Caco-2 (cell line): ENCODE measurements at regions not wholly inside any gene's neighbourhood (a gene's known extent, or its start where the extent isn't known, plus 50 kb on each side); places are given as distances from the start of the nearest gene placed in this dataset.

ENCODE experiments used
- BruUV-seq: library from RNA; stranded (reverse); fragments of 400-500 nt; replicated peaks from 2 replicates; lab custom pipeline; 2021; lab: Mats Ljungman, UMichigan
- CTCF ChIA-PET: fragments of 300-600 bp; sonication (Branson Sonifier 250); formaldehyde crosslinking; loops from one replicate; lab custom pipeline; 2022; ENCODE audit warnings: antibody characterized with exemption; lab: Charles Lee
- POLR2A ChIA-PET: fragments of 300-600 bp; sonication (Branson Sonifier 250); formaldehyde crosslinking; loops from one replicate; lab custom pipeline; 2022; ENCODE audit warnings: antibody characterized with exemption; lab: Charles Lee
- DNase-seq, 2 experiments: peaks; one replicate each; pipeline versions ENCODE4 v3.0.0 to v3.0.0-alpha.2; 2020 to 2022
- H3K27me3 ChIP-seq: replicated peaks from 2 replicates; pipeline ENCODE4 v1.6.0; 2011; ENCODE audit warnings: low read length; ENCODE audit not compliant: control insufficient read depth, insufficient read depth
- H3K36me3 ChIP-seq: 2 replicates; pipeline ENCODE4 v1.5.1; 2011; ENCODE audit warnings: low read length; ENCODE audit not compliant: control insufficient read depth, insufficient read depth
- H3K4me1 ChIP-seq: fragments of 250-450 bp; sonication (Bioruptor Pico); 2 replicates; pipeline ENCODE4 v1.5.1; 2020; ENCODE audit warnings: mild to moderate bottlenecking
- H3K4me3 ChIP-seq: 2 replicates; pipeline ENCODE4 v1.5.1; 2011; ENCODE audit warnings: low read depth, mild to moderate bottlenecking, control low read depth, low read length
- H3K9me3 ChIP-seq: fragments of 250-450 bp; sonication (Bioruptor Pico); 2 replicates; pipeline ENCODE4 v1.5.1; 2020; ENCODE audit warnings: mild to moderate bottlenecking, moderate library complexity
- H3K27ac Mint-ChIP-seq: one replicate; pipeline ENCODE4 v1.8.0; 2022; ENCODE audit warnings: mixed read lengths; ENCODE audit not compliant: unreplicated experiment
- H3K27me3 Mint-ChIP-seq: one replicate; pipeline ENCODE4 v1.8.0; 2022; ENCODE audit warnings: mixed read lengths; ENCODE audit not compliant: insufficient read depth, unreplicated experiment
- H3K36me3 Mint-ChIP-seq: one replicate; pipeline ENCODE4 v1.8.0; 2022; ENCODE audit warnings: mild to moderate bottlenecking, mixed read lengths; ENCODE audit not compliant: insufficient read depth, unreplicated experiment
- H3K4me1 Mint-ChIP-seq: one replicate; pipeline ENCODE4 v1.8.0; 2022; ENCODE audit warnings: low read depth, mixed read lengths; ENCODE audit not compliant: unreplicated experiment
- H3K4me3 Mint-ChIP-seq: one replicate; pipeline ENCODE4 v1.8.0; 2022; ENCODE audit warnings: mild to moderate bottlenecking, moderate library complexity, mixed read lengths; ENCODE audit not compliant: unreplicated experiment
- H3K9me3 Mint-ChIP-seq: one replicate; pipeline ENCODE4 v1.8.0; 2022; ENCODE audit warnings: mixed read lengths; ENCODE audit not compliant: unreplicated experiment
- intact Hi-C: fragments of 100-400 bp; cut with micrococcal nuclease; formaldehyde crosslinking; loops from one replicate; pipeline ENCODE4 v1.10.0; 2022; ENCODE audit not compliant: unreplicated experiment
- TF ChIP-seq, protein P1 (sequence below), 2 experiments: fragments of 200-600 bp in 1 of 2; IDR thresholded peaks; 1 replicate in 1 of 2; 2 replicates in 1 of 2; pipeline versions ENCODE4 v1.5.1 to v1.8.0; 2011 to 2022; ENCODE audit warnings: antibody characterized with exemption in 1 of 2, control low read depth in 1 of 2, inconsistent platforms in 1 of 2, low read depth in 1 of 2, low read length in 1 of 2, mild to moderate bottlenecking in 1 of 2, moderate library complexity in 1 of 2; ENCODE audit not compliant: insufficient read depth in 1 of 2, severe bottlenecking in 1 of 2, unreplicated experiment in 1 of 2

DNA sequence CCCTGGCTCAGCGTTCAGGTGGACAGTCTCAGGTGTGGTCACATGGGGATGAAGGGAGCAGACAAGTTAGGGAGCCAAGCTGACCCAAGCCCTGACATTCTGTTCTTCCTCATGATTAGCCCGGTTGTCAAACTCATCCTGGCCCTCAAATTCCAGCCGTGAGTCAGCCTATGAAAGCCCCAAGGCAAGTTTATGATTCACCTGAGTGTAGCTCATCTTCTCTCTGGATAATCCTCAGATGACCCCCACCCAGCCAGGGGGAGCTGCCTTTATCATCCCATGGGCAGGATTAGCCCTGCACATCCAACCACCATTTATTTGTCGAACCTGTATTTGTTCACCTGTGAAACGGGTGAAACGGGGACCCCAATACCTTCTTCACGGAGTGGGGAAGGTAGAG lies 161.9 kb downstream of the DHX35 start:
- Histone ChIP-seq H3K4me1 (peaks cover 9% of the 10 kb centered on the region; the same call in 1 of the 2 replicates), H3K9me3 (no peaks in the 10 kb centered on the region), H3K27me3 (no peaks in the 10 kb centered on the region), H3K4me3 (no peak overlapping the region), H3K36me3 (no peaks in the 10 kb centered on the region)
- TF ChIP-seq, protein P1, sequence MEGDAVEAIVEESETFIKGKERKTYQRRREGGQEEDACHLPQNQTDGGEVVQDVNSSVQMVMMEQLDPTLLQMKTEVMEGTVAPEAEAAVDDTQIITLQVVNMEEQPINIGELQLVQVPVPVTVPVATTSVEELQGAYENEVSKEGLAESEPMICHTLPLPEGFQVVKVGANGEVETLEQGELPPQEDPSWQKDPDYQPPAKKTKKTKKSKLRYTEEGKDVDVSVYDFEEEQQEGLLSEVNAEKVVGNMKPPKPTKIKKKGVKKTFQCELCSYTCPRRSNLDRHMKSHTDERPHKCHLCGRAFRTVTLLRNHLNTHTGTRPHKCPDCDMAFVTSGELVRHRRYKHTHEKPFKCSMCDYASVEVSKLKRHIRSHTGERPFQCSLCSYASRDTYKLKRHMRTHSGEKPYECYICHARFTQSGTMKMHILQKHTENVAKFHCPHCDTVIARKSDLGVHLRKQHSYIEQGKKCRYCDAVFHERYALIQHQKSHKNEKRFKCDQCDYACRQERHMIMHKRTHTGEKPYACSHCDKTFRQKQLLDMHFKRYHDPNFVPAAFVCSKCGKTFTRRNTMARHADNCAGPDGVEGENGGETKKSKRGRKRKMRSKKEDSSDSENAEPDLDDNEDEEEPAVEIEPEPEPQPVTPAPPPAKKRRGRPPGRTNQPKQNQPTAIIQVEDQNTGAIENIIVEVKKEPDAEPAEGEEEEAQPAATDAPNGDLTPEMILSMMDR (IDR thresholded peaks at IDR 0.05; ENCODE audit: insufficient read depth in 1 of 2, low read depth in 1 of 2, low read length in 1 of 2, severe bottlenecking in 1 of 2, unreplicated experiment in 1 of 2): no peak
- BruUV-seq: no TSS peak
- Mint-ChIP-seq H3K27ac (no peak overlapping the region), H3K4me1 (no peaks in the 10 kb centered on the region), H3K4me3 (no peak overlapping the region), H3K27me3 (peaks cover 16% of the 10 kb centered on the region), H3K9me3 (no peaks in the 10 kb centered on the region), H3K36me3 (no peaks in the 10 kb centered on the region)
- ChIA-PET CTCF (no interaction called here), POLR2A (interaction anchor here (0.5 kb wide), 1 partner anchor 938 kb away, joined by 7 read pairs; no protein-coding TSS in a partner anchor)
- no peak for DNase-seq
- intact Hi-C loops: no loop called here

DNA sequence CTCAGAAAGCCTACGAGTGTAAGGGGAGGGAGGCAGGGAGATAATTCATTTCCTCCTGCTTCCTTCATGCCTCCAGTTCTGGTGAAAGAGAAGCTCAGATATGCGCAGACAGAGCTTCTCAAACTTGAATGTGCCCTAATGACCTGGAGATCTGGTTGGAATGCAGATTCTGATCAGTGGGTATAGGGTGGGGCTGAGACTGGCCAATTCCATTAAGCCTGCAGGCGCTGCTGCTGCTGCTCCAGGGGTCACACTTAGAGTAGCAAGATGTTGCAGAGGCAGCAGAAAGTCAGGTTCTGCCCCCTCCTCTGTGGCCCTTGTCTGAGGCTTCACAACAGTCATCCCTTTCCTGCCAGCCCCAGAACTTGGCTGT lies 161.0 kb downstream of the DHX35 start:
- Mint-ChIP-seq H3K4me3 (no peak overlapping the region), H3K9me3 (no peaks in the 10 kb centered on the region), H3K4me1 (no peaks in the 10 kb centered on the region), H3K27me3 (peaks cover 20% of the 10 kb centered on the region), H3K27ac (no peak overlapping the region), H3K36me3 (no peaks in the 10 kb centered on the region)
- intact Hi-C loops: no loop called here
- TF ChIP-seq, protein P1 (IDR thresholded peaks at IDR 0.05; ENCODE audit: insufficient read depth in 1 of 2, low read depth in 1 of 2, low read length in 1 of 2, severe bottlenecking in 1 of 2, unreplicated experiment in 1 of 2): no peak
- H3K9me3 ChIP-seq: no peaks in the 10 kb centered on the region
- BruUV-seq: no TSS peak
- no peaks in the 10 kb centered on the region for H3K36me3 ChIP-seq
- ChIA-PET CTCF (interaction anchor here (1.1 to 2.6 kb wide), 2 partner anchors 11 to 142 kb away, joined by 3 to 11 read pairs; no protein-coding TSS in a partner anchor), POLR2A (interaction anchor here (0.5 kb wide), 1 partner anchor 67 kb away, joined by 3 read pairs; no protein-coding TSS in a partner anchor)
- no peak overlapping the region for H3K4me3 ChIP-seq
- H3K4me1 ChIP-seq: peaks cover 9% of the 10 kb centered on the region; the same call in 1 of the 2 replicates
- no peaks in the 10 kb centered on the region for H3K27me3 ChIP-seq
- DNase-seq: peak in 1 of 2 experiments; percentile 39

DNA sequence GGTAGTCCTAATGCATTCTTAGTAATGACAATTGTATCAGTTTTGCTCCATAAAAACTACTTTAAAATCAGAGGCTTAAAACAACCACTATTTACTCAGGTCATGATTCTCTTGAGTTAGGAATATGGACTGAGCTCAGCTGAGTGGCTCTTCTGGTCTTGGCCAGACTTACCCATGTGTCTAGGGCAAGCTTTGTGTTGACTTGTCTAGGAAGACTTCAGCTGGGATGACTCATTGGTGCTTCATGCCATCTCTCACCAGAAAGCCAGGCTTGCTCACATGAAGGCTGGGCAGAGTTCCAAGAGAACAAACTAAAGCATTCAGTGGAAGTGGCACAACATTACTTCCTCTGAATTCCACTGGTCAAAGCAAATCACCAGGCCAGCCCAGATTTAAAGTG lies 155.3 kb downstream of the DHX35 start:
- Histone ChIP-seq H3K4me1 (no peaks in the 10 kb centered on the region), H3K4me3 (no peak overlapping the region), H3K36me3 (no peaks in the 10 kb centered on the region), H3K27me3 (no peaks in the 10 kb centered on the region), H3K9me3 (no peaks in the 10 kb centered on the region)
- Mint-ChIP-seq H3K27ac (no peak overlapping the region), H3K4me3 (no peak overlapping the region), H3K36me3 (no peaks in the 10 kb centered on the region), H3K4me1 (no peaks in the 10 kb centered on the region), H3K9me3 (no peaks in the 10 kb centered on the region), H3K27me3 (peaks cover 19% of the 10 kb centered on the region)
- CTCF ChIA-PET: interaction anchor here (0.7 to 1.2 kb wide), 3 partner anchors 48 to 147 kb away, joined by 3 to 12 read pairs (median 7); no protein-coding TSS in a partner anchor
- intact Hi-C loops: no loop called here
- TF ChIP-seq, protein P1 (IDR thresholded peaks at IDR 0.05; ENCODE audit: insufficient read depth in 1 of 2, low read depth in 1 of 2, low read length in 1 of 2, severe bottlenecking in 1 of 2, unreplicated experiment in 1 of 2): no peak
- DNase-seq: no peak
- POLR2A ChIA-PET: no interaction called here
- no TSS peak for BruUV-seq
